HL-60 (cell line): ENCODE measurements at regions not wholly inside any gene's neighbourhood (a gene's known extent, or its start where the extent isn't known, plus 50 kb on each side); places are given as distances from the start of the nearest gene placed in this dataset.
"Not testable (repeated sequence)": the region's sequence is repeated elsewhere in the genome, so short reads cannot be mapped to it uniquely, and the experiment has no call there.

Experiments
- DNase-seq, 2 experiments: peaks; one replicate each; pipeline ENCODE4 v3.0.0-alpha.2; 2010 to 2020; ENCODE audit warnings: low read depth in 1 of 2, low spot score in 1 of 2
- H3K27ac ChIP-seq: fragments of 250-450 bp; sonication (Bioruptor Pico); replicated peaks from 2 replicates; pipeline ENCODE4 v1.5.1; 2020; ENCODE audit warnings: mild to moderate bottlenecking, moderate library complexity
- H3K27me3 ChIP-seq: fragments of 250-450 bp; sonication (Bioruptor Pico); 2 replicates; pipeline ENCODE4 v1.5.1; 2021; ENCODE audit warnings: mild to moderate bottlenecking, moderate library complexity; ENCODE audit not compliant: insufficient read depth, poor library complexity, severe bottlenecking
- H3K4me3 ChIP-seq: replicated peaks from 2 replicates; pipeline ENCODE4 v1.5.1; 2011; ENCODE audit warnings: mild to moderate bottlenecking, control low read depth, low read length; ENCODE audit not compliant: insufficient read depth
- GABPA ChIP-seq: IDR thresholded peaks from 2 replicates; pipeline ENCODE4 v1.6.1; 2012; ENCODE audit warnings: low read depth
- POLR2AphosphoS5 ChIP-seq: IDR thresholded peaks from 2 replicates; pipeline ENCODE4 v1.6.1; 2012; ENCODE audit warnings: low read depth
- REST ChIP-seq: IDR thresholded peaks from 2 replicates; pipeline ENCODE4 v1.6.1; 2012; ENCODE audit warnings: low read depth; ENCODE audit not compliant: insufficient replicate concordance
- SPI1 ChIP-seq: IDR thresholded peaks from 2 replicates; pipeline ENCODE4 v1.6.1; 2012; ENCODE audit warnings: low read depth, mild to moderate bottlenecking, borderline replicate concordance
- TF ChIP-seq, protein P1 (sequence below): IDR thresholded peaks from one replicate; pipeline ENCODE4 v1.5.1; 2011; ENCODE audit warnings: low read length, control low read depth, inconsistent platforms; ENCODE audit not compliant: insufficient read depth

DNA sequence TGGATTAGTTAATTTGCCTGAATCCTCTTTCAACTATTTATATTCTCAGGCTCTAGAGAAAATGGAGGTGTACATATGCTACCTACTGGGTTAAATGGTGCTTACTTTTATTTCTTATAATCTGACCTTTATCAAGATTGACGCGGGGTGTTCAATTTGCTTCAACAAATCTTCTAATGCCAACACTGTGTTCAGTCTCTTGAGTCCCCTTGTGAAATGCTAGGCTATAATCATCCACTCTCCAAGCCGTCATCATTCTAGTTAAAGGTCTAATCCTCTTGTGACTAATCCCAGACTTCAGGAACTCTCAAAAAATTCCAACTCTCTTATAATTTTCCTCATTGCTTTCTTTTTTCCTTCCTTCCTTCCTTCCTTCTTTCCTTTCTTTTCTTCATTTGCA lies 1396.2 kb downstream of the CDH8 start:
- no peak overlapping the region for H3K27ac ChIP-seq
- TF ChIP-seq GABPA = no peak
- H3K4me3 ChIP-seq = no peak overlapping the region
- H3K27me3 ChIP-seq = no peaks in the 10 kb centered on the region
- DNase-seq = no peak

- H3K27ac ChIP-seq, H3K4me3 ChIP-seq, H3K27me3 ChIP-seq, DNase-seq: not testable (repeated sequence)
Observed at GRCh38 chr16:60636636-60637035, 1399.6 kb downstream of the CDH8 start.

DNA sequence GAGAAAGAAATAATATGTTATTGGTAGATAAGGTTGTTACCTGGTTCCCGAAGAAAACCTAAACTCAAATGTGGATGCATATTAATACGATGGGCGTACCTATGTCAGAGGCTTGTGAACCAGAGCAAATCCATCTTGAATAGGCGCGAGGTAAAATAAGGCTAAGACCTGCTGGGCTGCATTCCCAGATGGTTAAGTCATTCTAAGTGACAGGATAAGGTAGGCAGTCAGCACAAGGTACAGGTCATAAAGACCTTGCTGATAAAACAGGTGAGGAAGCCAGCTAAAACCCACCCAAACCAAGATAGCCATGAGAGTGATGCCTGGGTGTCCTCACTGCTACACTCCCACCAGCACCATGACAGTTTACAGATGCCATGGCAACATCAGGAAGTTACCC lies 1400.1 kb downstream of the CDH8 start:
- Histone ChIP-seq H3K27me3 (no peaks in the 10 kb centered on the region), H3K27ac (no peak overlapping the region), H3K4me3 (no peak overlapping the region)
- TF ChIP-seq GABPA (no peak), POLR2AphosphoS5 (no peak), SPI1 (no peak), REST (no peak)
- TF ChIP-seq, protein P1, sequence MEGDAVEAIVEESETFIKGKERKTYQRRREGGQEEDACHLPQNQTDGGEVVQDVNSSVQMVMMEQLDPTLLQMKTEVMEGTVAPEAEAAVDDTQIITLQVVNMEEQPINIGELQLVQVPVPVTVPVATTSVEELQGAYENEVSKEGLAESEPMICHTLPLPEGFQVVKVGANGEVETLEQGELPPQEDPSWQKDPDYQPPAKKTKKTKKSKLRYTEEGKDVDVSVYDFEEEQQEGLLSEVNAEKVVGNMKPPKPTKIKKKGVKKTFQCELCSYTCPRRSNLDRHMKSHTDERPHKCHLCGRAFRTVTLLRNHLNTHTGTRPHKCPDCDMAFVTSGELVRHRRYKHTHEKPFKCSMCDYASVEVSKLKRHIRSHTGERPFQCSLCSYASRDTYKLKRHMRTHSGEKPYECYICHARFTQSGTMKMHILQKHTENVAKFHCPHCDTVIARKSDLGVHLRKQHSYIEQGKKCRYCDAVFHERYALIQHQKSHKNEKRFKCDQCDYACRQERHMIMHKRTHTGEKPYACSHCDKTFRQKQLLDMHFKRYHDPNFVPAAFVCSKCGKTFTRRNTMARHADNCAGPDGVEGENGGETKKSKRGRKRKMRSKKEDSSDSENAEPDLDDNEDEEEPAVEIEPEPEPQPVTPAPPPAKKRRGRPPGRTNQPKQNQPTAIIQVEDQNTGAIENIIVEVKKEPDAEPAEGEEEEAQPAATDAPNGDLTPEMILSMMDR = no peak
- DNase-seq = no peak

DNA sequence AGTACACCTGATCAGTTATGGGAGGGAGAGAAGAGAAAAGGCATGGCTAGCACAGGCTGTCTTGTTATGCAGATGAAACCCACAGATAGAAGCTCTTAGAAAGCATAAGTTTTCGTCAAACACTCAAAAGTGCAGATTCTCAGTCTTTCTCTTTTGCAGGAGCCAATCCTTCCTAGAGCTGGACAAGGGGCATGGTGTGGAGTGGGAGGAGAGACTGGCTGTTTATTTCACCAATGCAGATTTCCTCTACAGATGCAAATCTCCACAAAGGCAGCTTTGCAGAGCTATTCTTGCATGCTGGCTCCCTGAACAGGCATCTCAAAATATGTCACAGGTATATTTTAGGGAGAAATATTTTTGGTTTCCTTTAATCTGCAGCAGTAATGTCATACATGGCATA lies 1400.7 kb downstream of the CDH8 start:
- H3K27ac ChIP-seq = no peak overlapping the region
- no peak overlapping the region for H3K4me3 ChIP-seq
- no peak for DNase-seq
- no peaks in the 10 kb centered on the region for H3K27me3 ChIP-seq
- TF ChIP-seq REST (no peak), SPI1 (no peak), POLR2AphosphoS5 (no peak), GABPA (no peak)
- TF ChIP-seq, protein P1 = no peak

DNA sequence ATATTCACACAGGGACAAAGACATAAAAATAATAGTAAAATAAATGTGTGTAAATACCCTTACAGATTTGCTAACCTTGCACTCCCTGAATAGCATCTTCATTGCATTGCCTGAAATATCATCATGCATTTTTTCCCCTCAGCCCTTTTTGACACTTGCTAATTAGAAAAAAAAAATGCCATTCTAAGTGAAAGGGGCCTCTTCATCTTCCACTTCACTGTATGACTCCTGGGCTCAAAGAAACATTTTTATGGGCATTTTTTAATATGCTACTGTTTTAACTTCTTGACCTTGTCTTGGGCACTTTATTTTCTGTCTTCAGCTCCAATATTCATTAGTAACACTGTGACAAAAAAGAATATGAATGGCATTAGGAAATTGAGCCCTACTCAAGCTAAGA lies 1424.4 kb downstream of the CDH8 start:
- Histone ChIP-seq H3K4me3 (no peak overlapping the region), H3K27ac (no peak overlapping the region), H3K27me3 (no peaks in the 10 kb centered on the region)
- TF ChIP-seq SPI1 (no peak), GABPA (no peak), REST (no peak), POLR2AphosphoS5 (no peak)
- TF ChIP-seq, protein P1 = no peak
- DNase-seq = no peak
